Activated CD4-positive, alpha-beta memory T cell treated with anti-CD3 and anti-CD28 coated beads, Interleukin-2, amount 10 ng/mL, durations not matched to agents 7 days and 5 days (primary cell): ENCODE measurements at regions not wholly inside any gene's neighbourhood (a gene's known extent, or its start where the extent isn't known, plus 50 kb on each side); places are given as distances from the start of the nearest gene placed in this dataset.

Experiments used
- CTCF ChIA-PET: fragments of 350-600 bp; sonication (Branson Sonifier 250); formaldehyde crosslinking; loops from one replicate; lab custom pipeline; 2021; ENCODE audit warnings: antibody characterized with exemption, inconsistent platforms; lab: Charles Lee
- POLR2A ChIA-PET: fragments of 350-600 bp; sonication (Branson Sonifier 250); formaldehyde crosslinking; loops from one replicate; lab custom pipeline; 2021; ENCODE audit warnings: antibody characterized with exemption; lab: Charles Lee
- DNase-seq: peaks from one replicate; pipeline ENCODE4 v3.0.0-alpha.2; 2020
- H3K27ac Mint-ChIP-seq: one replicate; pipeline ENCODE4 v1.8.0; 2021; ENCODE audit warnings: mild to moderate bottlenecking, mixed read lengths
- H3K27me3 Mint-ChIP-seq: one replicate; pipeline ENCODE4 v1.8.0; 2021; ENCODE audit warnings: mixed read lengths
- H3K36me3 Mint-ChIP-seq: one replicate; pipeline ENCODE4 v1.8.0; 2021; ENCODE audit warnings: low read depth, mixed read lengths
- H3K4me1 Mint-ChIP-seq: one replicate; pipeline ENCODE4 v1.8.0; 2021; ENCODE audit warnings: mixed read lengths
- H3K4me3 Mint-ChIP-seq: one replicate; pipeline ENCODE4 v1.8.0; 2021; ENCODE audit warnings: mild to moderate bottlenecking, mixed read lengths
- H3K9me3 Mint-ChIP-seq: one replicate; pipeline ENCODE4 v1.8.0; 2021; ENCODE audit warnings: mixed read lengths

DNA sequence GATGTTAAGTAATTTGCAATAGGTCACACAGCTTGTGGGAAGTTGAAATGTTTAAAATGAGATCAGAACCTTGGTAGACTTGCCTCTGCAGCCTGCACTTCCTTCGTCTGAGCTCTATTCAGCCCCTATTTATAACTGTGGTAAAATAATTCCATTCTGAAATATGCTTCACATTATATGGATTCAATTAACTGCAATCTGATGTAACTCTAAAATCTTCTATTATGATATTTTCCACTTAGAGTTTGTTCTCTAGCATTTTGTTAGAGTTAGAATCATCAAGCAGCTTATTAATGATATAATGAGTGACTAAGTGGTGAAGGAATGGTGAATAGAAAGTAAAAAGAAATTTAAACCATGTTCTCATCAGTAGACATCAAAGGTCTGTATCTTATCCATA, 139.6 kb upstream of the ARHGAP28 start:
- Mint-ChIP-seq H3K9me3 (peaks cover 9% of the 10 kb centered on the region), H3K4me3 (no peak overlapping the region), H3K27me3 (no peaks in the 10 kb centered on the region), H3K27ac (no peak overlapping the region), H3K4me1 (no peaks in the 10 kb centered on the region), H3K36me3 (no peaks in the 10 kb centered on the region)
- ChIA-PET POLR2A (no interaction called here), CTCF (no interaction called here)
- no peak for DNase-seq

DNA sequence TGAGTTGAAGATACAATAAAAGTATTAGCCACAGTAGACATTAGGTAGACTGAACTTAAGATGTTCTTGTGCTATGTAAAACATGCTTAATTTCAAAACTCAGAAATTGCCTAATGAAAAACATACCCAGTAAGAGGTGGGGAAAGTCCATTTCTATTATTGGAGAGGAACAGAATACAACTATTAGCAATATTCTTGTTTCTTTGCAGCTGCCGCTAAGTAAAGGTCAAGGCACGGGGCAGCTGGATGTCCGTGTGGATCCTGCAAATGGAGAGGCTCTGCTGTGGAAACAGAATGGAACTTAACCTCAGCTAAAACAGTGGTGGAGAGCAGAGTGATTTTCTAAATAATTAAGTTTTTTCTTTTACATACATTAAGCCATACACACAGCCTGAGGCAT, 139.2 kb upstream of the ARHGAP28 start:
- Mint-ChIP-seq H3K4me3 (no peak overlapping the region), H3K27ac (no peak overlapping the region), H3K4me1 (no peaks in the 10 kb centered on the region), H3K9me3 (peaks cover 11% of the 10 kb centered on the region), H3K36me3 (no peaks in the 10 kb centered on the region), H3K27me3 (no peaks in the 10 kb centered on the region)
- DNase-seq = no peak
- ChIA-PET POLR2A (no interaction called here), CTCF (no interaction called here)

- Mint-ChIP-seq H3K4me1 (no peaks in the 10 kb centered on the region), H3K27ac (no peak overlapping the region), H3K9me3 (peaks cover 9% of the 10 kb centered on the region), H3K27me3 (no peaks in the 10 kb centered on the region), H3K36me3 (no peaks in the 10 kb centered on the region), H3K4me3 (no peak overlapping the region)
- ChIA-PET CTCF (no interaction called here), POLR2A (no interaction called here)
- DNase-seq = no peak
Measured at GRCh38 chr18:6591491-6591890, 138.0 kb upstream of the ARHGAP28 start.

DNA sequence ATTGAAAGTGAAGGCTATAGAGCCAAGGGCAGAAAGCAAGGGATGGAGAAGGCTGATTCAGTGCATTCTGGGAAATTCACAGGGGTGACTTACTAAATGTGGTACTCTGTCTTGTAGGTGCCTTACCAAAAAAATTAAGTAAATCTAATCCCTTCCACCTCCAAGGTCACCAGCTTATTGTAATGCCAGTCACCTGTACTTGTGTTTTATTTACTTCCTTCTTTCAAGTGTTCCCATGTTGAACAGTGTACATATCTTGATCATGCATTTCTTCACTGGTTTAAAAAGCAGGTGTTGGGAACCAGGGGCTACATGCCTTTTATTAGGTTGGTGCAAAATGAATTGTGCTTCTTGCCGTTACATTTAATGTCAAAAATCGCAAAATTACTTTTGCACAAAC, 137.0 kb upstream of the ARHGAP28 start:
- Mint-ChIP-seq H3K4me1 (no peaks in the 10 kb centered on the region), H3K27me3 (no peaks in the 10 kb centered on the region), H3K27ac (no peak overlapping the region), H3K9me3 (peaks cover 8% of the 10 kb centered on the region), H3K4me3 (no peak overlapping the region), H3K36me3 (no peaks in the 10 kb centered on the region)
- no peak for DNase-seq
- ChIA-PET POLR2A (no interaction called here), CTCF (no interaction called here)

GRCh38 chr18:6593142-6593885, 136.2 kb upstream of the ARHGAP28 start:
- Mint-ChIP-seq H3K27me3 (no peaks in the 10 kb centered on the region), H3K9me3 (peaks cover 8% of the 10 kb centered on the region), H3K4me3 (no peak overlapping the region), H3K4me1 (no peaks in the 10 kb centered on the region), H3K27ac (no peak overlapping the region), H3K36me3 (no peaks in the 10 kb centered on the region)
- ChIA-PET POLR2A (no interaction called here), CTCF (no interaction called here)
- no peak for DNase-seq

GRCh38 chr18:6595666-6596065, 133.8 kb upstream of the ARHGAP28 start:
- Mint-ChIP-seq H3K36me3 (no peaks in the 10 kb centered on the region), H3K4me1 (no peaks in the 10 kb centered on the region), H3K4me3 (no peak overlapping the region), H3K9me3 (peaks cover 8% of the 10 kb centered on the region), H3K27ac (no peak overlapping the region), H3K27me3 (no peaks in the 10 kb centered on the region)
- ChIA-PET CTCF (no interaction called here), POLR2A (no interaction called here)
- no peak for DNase-seq

- DNase-seq = no peak
- Mint-ChIP-seq H3K9me3 (peaks cover 11% of the 10 kb centered on the region), H3K36me3 (no peaks in the 10 kb centered on the region), H3K27ac (no peak overlapping the region), H3K4me1 (no peaks in the 10 kb centered on the region), H3K4me3 (no peak overlapping the region), H3K27me3 (no peaks in the 10 kb centered on the region)
- ChIA-PET POLR2A (no interaction called here), CTCF (no interaction called here)
Measured at GRCh38 chr18:6598657-6599056, 130.9 kb upstream of the ARHGAP28 start.

DNA sequence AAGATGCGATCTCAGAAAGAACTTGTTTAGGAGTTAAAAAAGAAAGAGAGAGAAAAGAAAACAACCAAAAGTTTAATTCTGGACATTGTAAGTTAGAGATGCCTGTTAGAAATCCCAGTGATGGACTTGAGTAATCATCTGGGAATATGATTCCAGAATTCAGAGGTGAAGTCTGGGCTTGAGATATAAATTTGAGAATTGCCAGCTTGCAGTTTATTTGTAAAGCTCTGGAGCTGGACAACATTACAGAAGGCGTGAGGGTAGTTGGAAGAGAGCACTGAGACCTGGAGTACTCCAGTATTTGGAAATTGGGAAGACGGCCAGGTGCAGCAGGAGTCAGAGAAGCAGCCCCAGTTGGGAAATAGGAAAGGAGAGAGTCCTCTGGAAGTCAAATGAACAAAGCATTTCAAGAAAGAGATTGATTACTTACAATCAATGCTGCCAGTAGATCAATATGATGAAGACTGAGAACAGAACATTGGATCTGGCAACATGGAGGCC, 128.8 kb upstream of the ARHGAP28 start:
- POLR2A ChIA-PET = no interaction called here
- no peak for DNase-seq
- Mint-ChIP-seq H3K27me3 (no peaks in the 10 kb centered on the region), H3K9me3 (peaks cover 5% of the 10 kb centered on the region), H3K36me3 (no peaks in the 10 kb centered on the region), H3K4me1 (no peaks in the 10 kb centered on the region), H3K27ac (no peak overlapping the region), H3K4me3 (no peak overlapping the region)
- CTCF ChIA-PET = no interaction called here

DNA sequence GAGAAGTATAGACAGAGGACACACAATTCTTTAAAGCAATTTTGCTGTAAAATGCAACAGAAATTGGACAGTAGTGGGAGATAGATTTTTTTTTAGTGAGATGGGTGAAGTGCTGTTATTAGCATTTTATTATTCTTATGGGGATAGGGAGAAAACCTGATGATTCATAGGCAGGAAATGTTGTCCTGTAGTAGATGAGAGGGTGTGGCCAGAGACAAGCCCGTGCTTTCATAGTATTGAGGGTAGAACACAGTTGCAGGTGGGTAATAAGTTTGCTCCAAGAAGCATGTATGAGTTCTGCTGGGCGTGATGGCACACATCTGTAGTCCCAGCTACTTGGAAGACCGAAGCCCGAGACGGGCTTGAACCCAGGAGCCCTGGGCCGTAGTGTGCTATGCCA, 128.3 kb upstream of the ARHGAP28 start:
- Mint-ChIP-seq H3K27ac (no peak overlapping the region), H3K27me3 (no peaks in the 10 kb centered on the region), H3K9me3 (peaks cover 5% of the 10 kb centered on the region), H3K4me3 (no peak overlapping the region), H3K4me1 (no peaks in the 10 kb centered on the region), H3K36me3 (no peaks in the 10 kb centered on the region)
- ChIA-PET CTCF (no interaction called here), POLR2A (no interaction called here)
- no peak for DNase-seq

GRCh38 chr18:6602365-6602764, 127.2 kb upstream of the ARHGAP28 start:
- ChIA-PET POLR2A (no interaction called here), CTCF (no interaction called here)
- Mint-ChIP-seq H3K9me3 (peaks cover 5% of the 10 kb centered on the region), H3K36me3 (no peaks in the 10 kb centered on the region), H3K4me1 (no peaks in the 10 kb centered on the region), H3K27me3 (no peaks in the 10 kb centered on the region), H3K4me3 (no peak overlapping the region), H3K27ac (no peak overlapping the region)
- no peak for DNase-seq

GRCh38 chr18:6604573-6604941, 125.0 kb upstream of the ARHGAP28 start:
- no peaks in the 10 kb centered on the region for H3K27me3 Mint-ChIP-seq
- no peak for DNase-seq
- H3K9me3 Mint-ChIP-seq = peaks cover 11% of the 10 kb centered on the region
- ChIA-PET CTCF (no interaction called here), POLR2A (no interaction called here)
- no peak overlapping the region for H3K27ac Mint-ChIP-seq
- no peaks in the 10 kb centered on the region for H3K4me1 Mint-ChIP-seq
- H3K36me3 Mint-ChIP-seq = no peaks in the 10 kb centered on the region
- H3K4me3 Mint-ChIP-seq = no peak overlapping the region

GRCh38 chr18:6605115-6605869, 124.2 kb upstream of the ARHGAP28 start:
- CTCF ChIA-PET = no interaction called here
- POLR2A ChIA-PET = no interaction called here

GRCh38 chr18:6606411-6607085, 123.0 kb upstream of the ARHGAP28 start:
- CTCF ChIA-PET = no interaction called here

More at GRCh38 chr18:6605115-6605869, 124.2 kb upstream of the ARHGAP28 start:
- H3K4me1 Mint-ChIP-seq = no peaks in the 10 kb centered on the region
- no peaks in the 10 kb centered on the region for H3K27me3 Mint-ChIP-seq
- H3K27ac Mint-ChIP-seq = no peak overlapping the region
- H3K4me3 Mint-ChIP-seq = no peak overlapping the region
- no peaks in the 10 kb centered on the region for H3K36me3 Mint-ChIP-seq
- H3K9me3 Mint-ChIP-seq = peaks cover 11% of the 10 kb centered on the region
- no peak for DNase-seq

More at GRCh38 chr18:6606411-6607085, 123.0 kb upstream of the ARHGAP28 start:
- no peaks in the 10 kb centered on the region for H3K36me3 Mint-ChIP-seq
- H3K27me3 Mint-ChIP-seq = no peaks in the 10 kb centered on the region
- no peaks in the 10 kb centered on the region for H3K4me1 Mint-ChIP-seq
- no peak for DNase-seq
- H3K9me3 Mint-ChIP-seq = peaks cover 15% of the 10 kb centered on the region
- no peak overlapping the region for H3K4me3 Mint-ChIP-seq
- H3K27ac Mint-ChIP-seq = no peak overlapping the region
- POLR2A ChIA-PET = no interaction called here
